HL-60 (cell line): ENCODE measurements at regions not wholly inside any gene's neighbourhood (a gene's known extent, or its start where the extent isn't known, plus 50 kb on each side); places are given as distances from the start of the nearest gene placed in this dataset.

ENCODE experiments used
- GABPA ChIP-seq: IDR thresholded peaks from 2 replicates; pipeline ENCODE4 v1.6.1; 2012; ENCODE audit warnings: low read depth
- POLR2AphosphoS5 ChIP-seq: IDR thresholded peaks from 2 replicates; pipeline ENCODE4 v1.6.1; 2012; ENCODE audit warnings: low read depth
- REST ChIP-seq: IDR thresholded peaks from 2 replicates; pipeline ENCODE4 v1.6.1; 2012; ENCODE audit warnings: low read depth; ENCODE audit not compliant: insufficient replicate concordance
- SPI1 ChIP-seq: IDR thresholded peaks from 2 replicates; pipeline ENCODE4 v1.6.1; 2012; ENCODE audit warnings: low read depth, mild to moderate bottlenecking, borderline replicate concordance
- TF ChIP-seq, protein P1 (sequence below): IDR thresholded peaks from one replicate; pipeline ENCODE4 v1.5.1; 2011; ENCODE audit warnings: low read length, control low read depth, inconsistent platforms; ENCODE audit not compliant: insufficient read depth

DNA sequence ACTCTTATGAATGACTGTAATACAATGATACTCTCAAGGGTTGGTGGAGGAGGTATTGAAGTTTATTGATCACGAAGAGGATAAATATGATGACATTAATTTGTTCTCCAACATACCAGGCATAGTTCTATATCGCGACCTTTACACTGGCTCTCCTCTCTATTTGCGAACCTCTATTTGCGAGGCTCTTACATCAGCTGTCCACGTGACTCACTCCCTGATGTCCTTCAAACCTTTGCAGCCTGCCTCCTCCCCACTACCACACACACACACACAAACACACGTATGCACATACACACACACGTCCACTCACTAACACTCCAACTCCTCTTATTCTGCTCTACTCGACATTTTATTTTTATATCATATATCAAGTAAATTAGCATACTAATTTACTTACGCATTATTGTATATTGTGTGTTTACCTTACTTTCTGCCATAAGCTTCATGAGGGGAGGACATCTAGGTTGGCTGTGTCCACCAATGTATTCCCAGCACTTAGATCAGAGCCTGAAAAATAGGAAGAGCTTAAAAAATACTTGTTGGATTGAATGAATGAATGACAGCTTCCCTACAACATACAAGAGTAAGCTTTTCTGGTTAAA, 53.3 kb upstream of the TNFRSF21 start:
- TF ChIP-seq, protein P1, sequence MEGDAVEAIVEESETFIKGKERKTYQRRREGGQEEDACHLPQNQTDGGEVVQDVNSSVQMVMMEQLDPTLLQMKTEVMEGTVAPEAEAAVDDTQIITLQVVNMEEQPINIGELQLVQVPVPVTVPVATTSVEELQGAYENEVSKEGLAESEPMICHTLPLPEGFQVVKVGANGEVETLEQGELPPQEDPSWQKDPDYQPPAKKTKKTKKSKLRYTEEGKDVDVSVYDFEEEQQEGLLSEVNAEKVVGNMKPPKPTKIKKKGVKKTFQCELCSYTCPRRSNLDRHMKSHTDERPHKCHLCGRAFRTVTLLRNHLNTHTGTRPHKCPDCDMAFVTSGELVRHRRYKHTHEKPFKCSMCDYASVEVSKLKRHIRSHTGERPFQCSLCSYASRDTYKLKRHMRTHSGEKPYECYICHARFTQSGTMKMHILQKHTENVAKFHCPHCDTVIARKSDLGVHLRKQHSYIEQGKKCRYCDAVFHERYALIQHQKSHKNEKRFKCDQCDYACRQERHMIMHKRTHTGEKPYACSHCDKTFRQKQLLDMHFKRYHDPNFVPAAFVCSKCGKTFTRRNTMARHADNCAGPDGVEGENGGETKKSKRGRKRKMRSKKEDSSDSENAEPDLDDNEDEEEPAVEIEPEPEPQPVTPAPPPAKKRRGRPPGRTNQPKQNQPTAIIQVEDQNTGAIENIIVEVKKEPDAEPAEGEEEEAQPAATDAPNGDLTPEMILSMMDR, result no peak
- no peak for TF ChIP-seq POLR2AphosphoS5
- TF ChIP-seq GABPA, result no peak
- TF ChIP-seq SPI1, result no peak
- TF ChIP-seq REST, result no peak
